OCI-LY7 (cell line): ENCODE measurements at regions not wholly inside any gene's neighbourhood (a gene's known extent, or its start where the extent isn't known, plus 50 kb on each side); places are given as distances from the start of the nearest gene placed in this dataset.

Experiments
- CTCF ChIP-seq: fragments of 200-600 bp; sonication (generic); conservative IDR thresholded peaks from 2 replicates; pipeline ENCODE4 v1.5.1; 2014; ENCODE audit warnings: mild to moderate bottlenecking, antibody characterized with exemption, low read length, moderate library complexity, mixed read lengths
- EZH2phosphoT487 ChIP-seq: fragments of 200-600 bp; sonication (generic); IDR thresholded peaks from 2 replicates; pipeline ENCODE4 v1.6.1; 2018; ENCODE audit warnings: low read depth, borderline replicate concordance, mild to moderate bottlenecking, mixed run types, antibody characterized with exemption, low read length, moderate library complexity, mixed read lengths

- TF ChIP-seq CTCF, result no peak
- TF ChIP-seq EZH2phosphoT487, result no peak
Observed at GRCh38 chr11:97325693-97326092, 935.9 kb downstream of the JRKL start.
